GM23248 (cell line): ENCODE measurements at regions not wholly inside any gene's neighbourhood (a gene's known extent, or its start where the extent isn't known, plus 50 kb on each side); places are given as distances from the start of the nearest gene placed in this dataset.

Experiments used
- DNase-seq: peaks from one replicate; pipeline ENCODE4 v3.0.0-alpha.2; 2015
- H2AFZ ChIP-seq: fragments of 200-600 bp; sonication (generic); 2 replicates; pipeline ENCODE4 v1.6.1; 2016; ENCODE audit warnings: antibody characterized with exemption
- H3F3A ChIP-seq: fragments of 200-600 bp; sonication (generic); 2 replicates; pipeline ENCODE4 v1.6.1; 2016; ENCODE audit warnings: mild to moderate bottlenecking, antibody characterized with exemption, mixed run types; ENCODE audit not compliant: insufficient read depth
- H3K27ac ChIP-seq: fragments of 200-600 bp; sonication (generic); 2 replicates; pipeline ENCODE4 v1.5.1; 2016; ENCODE audit warnings: mild to moderate bottlenecking
- H3K27me3 ChIP-seq: fragments of 200-600 bp; sonication (generic); replicated peaks from 2 replicates; pipeline ENCODE4 v1.6.1; 2016; ENCODE audit warnings: mild to moderate bottlenecking; ENCODE audit not compliant: insufficient read depth
- H3K36me3 ChIP-seq: fragments of 200-600 bp; sonication (generic); 2 replicates; pipeline ENCODE4 v1.6.1; 2016; ENCODE audit warnings: low read depth, mild to moderate bottlenecking
- H3K4me1 ChIP-seq: fragments of 200-600 bp; sonication (generic); 2 replicates; pipeline ENCODE4 v1.6.1; 2016; ENCODE audit warnings: mild to moderate bottlenecking; ENCODE audit not compliant: insufficient read depth
- H3K4me2 ChIP-seq: fragments of 200-600 bp; sonication (generic); one replicate; pipeline ENCODE4 v1.6.1; 2016; ENCODE audit warnings: mild to moderate bottlenecking; ENCODE audit not compliant: unreplicated experiment
- H3K4me3 ChIP-seq: fragments of 200-600 bp; sonication (generic); 2 replicates; pipeline ENCODE4 v1.5.1; 2016; ENCODE audit warnings: mild to moderate bottlenecking
- H3K79me2 ChIP-seq: fragments of 200-600 bp; sonication (generic); 2 replicates; pipeline ENCODE4 v1.6.1; 2016; ENCODE audit warnings: mild to moderate bottlenecking; ENCODE audit not compliant: insufficient read depth
- H3K9ac ChIP-seq: fragments of 200-600 bp; sonication (generic); 2 replicates; pipeline ENCODE4 v1.6.1; 2016; ENCODE audit warnings: mild to moderate bottlenecking
- H3K9me2 ChIP-seq: fragments of 200-600 bp; sonication (generic); 2 replicates; pipeline ENCODE4 v1.6.1; 2016; ENCODE audit warnings: mixed run types, mild to moderate bottlenecking, moderate library complexity; ENCODE audit not compliant: insufficient read depth
- H3K9me3 ChIP-seq: fragments of 200-600 bp; sonication (generic); one replicate; pipeline ENCODE4 v1.6.1; 2017; ENCODE audit warnings: low read depth
- H4K20me1 ChIP-seq: fragments of 200-600 bp; sonication (generic); 2 replicates; pipeline ENCODE4 v1.6.0; 2016; ENCODE audit not compliant: insufficient read depth
- EZH2 ChIP-seq: fragments of 200-600 bp; sonication (generic); IDR thresholded peaks from 2 replicates; pipeline ENCODE4 v1.6.1; 2018; ENCODE audit warnings: antibody characterized with exemption, mild to moderate bottlenecking; ENCODE audit not compliant: insufficient read depth, poor library complexity, severe bottlenecking
- EZH2phosphoT487 ChIP-seq: fragments of 200-600 bp; sonication (generic); IDR thresholded peaks from 2 replicates; pipeline ENCODE4 v1.6.1; 2018; ENCODE audit warnings: antibody characterized with exemption, moderate library complexity, mild to moderate bottlenecking, low read depth; ENCODE audit not compliant: insufficient read depth
- WGBS, 2 experiments: methylation state at CpG; one replicate each; pipeline ENCODE4 v1.1.6; 2015 to 2017; ENCODE audit warnings: low lambda C conversion rate in 2 of 2, low coverage in 1 of 2; ENCODE audit errors: missing lambda C conversion rate in 2 of 2; 5-methylcytosine and 5-hydroxymethylcytosine counted together
- in situ Hi-C: fragments of 300-500 bp; cut with MboI; formaldehyde crosslinking; loops from 2 replicates; pipeline ENCODE4 v1.15.0; 2020

DNA sequence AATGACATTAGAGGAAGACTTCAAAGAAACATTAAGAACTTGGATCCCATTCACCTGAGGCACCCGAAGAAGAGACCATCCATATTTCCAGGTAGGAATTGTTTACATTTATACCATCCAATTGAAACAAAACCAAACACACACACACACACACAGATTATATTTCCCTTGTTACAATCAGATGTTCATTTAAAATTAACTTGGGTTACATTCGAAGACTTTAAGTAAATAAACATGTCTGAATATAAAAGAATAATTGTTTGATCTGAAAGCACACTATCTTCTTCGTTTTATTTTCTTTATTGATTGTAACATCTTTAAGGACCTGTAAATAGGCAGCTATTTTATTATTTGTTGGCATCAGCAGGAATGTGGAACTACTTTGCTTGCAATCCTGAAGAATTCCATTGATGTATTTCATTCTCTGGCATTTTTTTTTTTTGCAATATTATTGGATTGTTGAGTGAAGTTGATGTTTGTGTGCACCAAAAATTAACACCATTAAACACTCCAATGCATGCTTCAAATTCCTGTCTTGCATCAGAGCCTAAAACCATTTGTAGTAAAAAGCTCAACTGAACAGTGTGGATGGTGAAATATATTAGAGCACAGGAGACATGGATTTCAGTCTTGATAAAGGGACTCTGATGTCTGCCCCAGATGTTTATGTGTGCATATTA lies 85.3 kb upstream of the FRY start:
- Histone ChIP-seq H3K4me1 (peaks cover 46% of the 10 kb centered on the region), H3K27ac (peak overlapping the region; percentile 89), H3K27me3 (no peaks in the 10 kb centered on the region), H3K4me3 (peak overlapping the region; percentile 31), H4K20me1 (no peaks in the 10 kb centered on the region), H2AFZ (no peak overlapping the region; the same call in 1 of the 2 replicates), H3K9ac (peak overlapping the region; percentile 21), H3K36me3 (no peaks in the 10 kb centered on the region), H3K9me3 (no peaks in the 10 kb centered on the region), H3K4me2 (peak overlapping the region; percentile 72), H3K9me2 (no peaks in the 10 kb centered on the region), H3F3A (peaks cover 46% of the 10 kb centered on the region), H3K79me2 (no peaks in the 10 kb centered on the region)
- TF ChIP-seq EZH2phosphoT487 (no peak), EZH2 (no peak)
- in situ Hi-C loops, result no loop called here
- peak; percentile 49 for DNase-seq
- 7 to 11% methylated on average over 3 of the region's 3 CpGs for WGBS, 2 experiments

DNA sequence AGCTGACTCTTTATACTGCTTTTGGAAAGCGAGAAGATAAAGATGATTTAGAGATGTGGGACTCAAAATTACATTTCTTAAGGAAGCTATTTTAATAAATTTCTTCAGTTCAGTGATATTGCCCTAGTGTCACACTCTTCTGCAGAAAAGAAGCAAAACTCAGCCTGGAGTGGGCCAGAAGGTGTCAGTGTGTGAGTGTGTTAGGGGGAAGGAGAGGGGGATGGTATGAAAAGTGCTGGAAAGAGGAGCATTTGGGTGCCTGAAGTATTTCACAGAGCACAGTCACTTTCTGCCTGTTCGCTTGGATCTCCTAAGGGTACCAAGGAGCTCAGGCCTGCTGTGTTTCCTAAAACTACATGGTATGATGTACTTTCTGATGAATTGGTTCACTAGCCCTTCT lies 84.5 kb upstream of the FRY start:
- H3F3A ChIP-seq, result peaks cover 46% of the 10 kb centered on the region
- H2AFZ ChIP-seq, result no peak overlapping the region
- peaks cover 46% of the 10 kb centered on the region for H3K4me1 ChIP-seq
- no peaks in the 10 kb centered on the region for H3K79me2 ChIP-seq
- peak overlapping the region; percentile 89 for H3K27ac ChIP-seq
- peak overlapping the region; percentile 72 for H3K4me2 ChIP-seq
- TF ChIP-seq EZH2 (no peak), EZH2phosphoT487 (no peak)
- H3K36me3 ChIP-seq, result no peaks in the 10 kb centered on the region
- in situ Hi-C loops, result no loop called here
- no peaks in the 10 kb centered on the region for H4K20me1 ChIP-seq
- H3K9me3 ChIP-seq, result no peaks in the 10 kb centered on the region
- peak overlapping the region; percentile 31 for H3K4me3 ChIP-seq
- no peaks in the 10 kb centered on the region for H3K27me3 ChIP-seq
- DNase-seq, result peak; percentile 24
- H3K9me2 ChIP-seq, result no peaks in the 10 kb centered on the region
- 92 to 93% methylated on average over 2 of the region's 2 CpGs for WGBS, 2 experiments
- H3K9ac ChIP-seq, result peak overlapping the region; percentile 21

- Histone ChIP-seq H2AFZ (no peak overlapping the region), H3K9me2 (no peaks in the 10 kb centered on the region), H3K9ac (no peak overlapping the region), H3K27ac (peak overlapping the region; percentile 89; the same call in 1 of the 2 replicates), H3K79me2 (no peaks in the 10 kb centered on the region), H3F3A (peaks cover 46% of the 10 kb centered on the region), H3K4me2 (no peak overlapping the region), H3K36me3 (no peaks in the 10 kb centered on the region), H3K9me3 (no peaks in the 10 kb centered on the region), H4K20me1 (no peaks in the 10 kb centered on the region), H3K27me3 (no peaks in the 10 kb centered on the region), H3K4me1 (peaks cover 46% of the 10 kb centered on the region), H3K4me3 (no peak overlapping the region)
- TF ChIP-seq EZH2 (no peak), EZH2phosphoT487 (no peak)
- in situ Hi-C loops, result no loop called here
- DNase-seq, result peak; percentile 29
- 45 to 51% methylated on average over 2 of the region's 2 CpGs for WGBS, 2 experiments
These were observed 84.1 kb upstream of the FRY start for GRCh38 chr13:31947506-31947905.

DNA sequence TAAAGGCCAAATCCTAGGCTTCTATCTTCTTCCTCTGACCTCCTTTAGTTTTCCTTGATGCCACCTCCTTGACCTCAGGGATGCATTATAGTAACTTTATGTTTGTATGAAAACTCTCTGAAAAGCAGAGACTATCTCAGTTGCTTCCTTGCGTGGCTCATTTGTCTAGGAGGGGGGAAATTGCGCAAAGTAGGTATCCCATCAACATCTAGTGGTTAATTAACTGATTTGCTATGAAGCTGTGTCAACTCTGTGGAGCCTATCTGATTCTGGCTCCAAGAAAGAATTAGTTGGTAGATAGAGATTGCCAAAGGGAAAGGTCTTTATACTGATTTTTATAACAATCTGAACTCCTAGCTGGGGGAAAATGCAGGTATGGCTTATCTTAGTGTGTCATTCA lies 82.1 kb upstream of the FRY start:
- H4K20me1 ChIP-seq, result no peaks in the 10 kb centered on the region
- in situ Hi-C loops, result no loop called here
- no peaks in the 10 kb centered on the region for H3K27me3 ChIP-seq
- peaks cover 39% of the 10 kb centered on the region for H3F3A ChIP-seq
- H3K4me3 ChIP-seq, result no peak overlapping the region
- no peaks in the 10 kb centered on the region for H3K36me3 ChIP-seq
- WGBS, 2 experiments, result 97 to 100% methylated on average over 2 of the region's 2 CpGs
- no peak overlapping the region for H3K27ac ChIP-seq
- no peak overlapping the region for H3K4me2 ChIP-seq
- no peak overlapping the region for H3K9ac ChIP-seq
- no peak for DNase-seq
- no peak overlapping the region for H2AFZ ChIP-seq
- H3K9me3 ChIP-seq, result no peaks in the 10 kb centered on the region
- H3K79me2 ChIP-seq, result no peaks in the 10 kb centered on the region
- TF ChIP-seq EZH2 (no peak), EZH2phosphoT487 (no peak)
- no peaks in the 10 kb centered on the region for H3K9me2 ChIP-seq
- peaks cover 33% of the 10 kb centered on the region for H3K4me1 ChIP-seq
